Stimulated activated CD4-positive, alpha-beta T cell treated with anti-CD3 and anti-CD28 coated beads, Interleukin-1b, Interleukin-23, amount 100 ng/mL, for 24 hours (primary cell): ENCODE measurements at regions not wholly inside any gene's neighbourhood (a gene's known extent, or its start where the extent isn't known, plus 50 kb on each side); places are given as distances from the start of the nearest gene placed in this dataset.
"Not testable (repeated sequence)": the region's sequence is repeated elsewhere in the genome, so short reads cannot be mapped to it uniquely, and the experiment has no call there.

Experiments
- DNase-seq, 4 experiments: peaks; one replicate each; pipeline ENCODE4 v3.0.0-alpha.2; 2020; ENCODE audit warnings: low read depth in 4 of 4, low spot score in 1 of 4

GRCh38 chr5:155114655-155115054, 101.1 kb downstream of the KIF4B start:
- no peak for DNase-seq

- no peak for DNase-seq
Observed at GRCh38 chr5:155116456-155117251, 103.1 kb downstream of the KIF4B start.

GRCh38 chr5:155125551-155126095, 112.1 kb downstream of the KIF4B start:
- DNase-seq: no peak

- DNase-seq: no peak
Observed at GRCh38 chr5:155126573-155126972, 113.0 kb downstream of the KIF4B start.

- no peak for DNase-seq
Observed at GRCh38 chr5:155127552-155127951, 114.0 kb downstream of the KIF4B start.

- no peak for DNase-seq
Observed at GRCh38 chr5:155128786-155129512, 115.4 kb downstream of the KIF4B start.

- no peak for DNase-seq
Observed at GRCh38 chr5:155129513-155129880, 115.9 kb downstream of the KIF4B start.

GRCh38 chr5:155134130-155134529, 120.6 kb downstream of the KIF4B start:
- no peak for DNase-seq

GRCh38 chr5:155136216-155136850, 122.8 kb downstream of the KIF4B start:
- no peak for DNase-seq

GRCh38 chr5:155137683-155138082, 124.1 kb downstream of the KIF4B start:
- no peak for DNase-seq

GRCh38 chr5:155140646-155141045, 127.1 kb downstream of the KIF4B start:
- no peak for DNase-seq

GRCh38 chr5:155144956-155145355, 131.4 kb downstream of the KIF4B start:
- no peak for DNase-seq

GRCh38 chr5:155147222-155147621, 133.7 kb downstream of the KIF4B start:
- no peak for DNase-seq

- no peak for DNase-seq
Observed at GRCh38 chr5:155148694-155149093, 135.1 kb downstream of the KIF4B start.

GRCh38 chr5:155150012-155150411, 136.5 kb downstream of the KIF4B start:
- no peak for DNase-seq

- DNase-seq: no peak
Observed at GRCh38 chr5:155154973-155155372, 141.4 kb downstream of the KIF4B start.

- DNase-seq: not testable (repeated sequence)
Observed at GRCh38 chr5:155163084-155163483, 149.5 kb downstream of the KIF4B start.

GRCh38 chr5:155167736-155168135, 154.2 kb downstream of the KIF4B start:
- DNase-seq: no peak

- no peak for DNase-seq
Observed at GRCh38 chr5:155181542-155181941, 168.0 kb downstream of the KIF4B start.

- no peak for DNase-seq
Observed at GRCh38 chr5:155189476-155189875, 175.9 kb downstream of the KIF4B start.

GRCh38 chr5:155189981-155190380, 176.4 kb downstream of the KIF4B start:
- DNase-seq: no peak

GRCh38 chr5:155193029-155193428, 179.5 kb downstream of the KIF4B start:
- DNase-seq: no peak
